ENCODE measurements at regions not wholly inside any gene's neighbourhood (a gene's known extent, or its start where the extent isn't known, plus 50 kb on each side); places are given as distances from the start of the nearest gene placed in this dataset.

- no peak overlapping the region for H2AFZ ChIP-seq (ENCODE audit: insufficient read depth, low read depth, low read length, poor library complexity, severe bottlenecking)
- TF ChIP-seq, protein P1, sequence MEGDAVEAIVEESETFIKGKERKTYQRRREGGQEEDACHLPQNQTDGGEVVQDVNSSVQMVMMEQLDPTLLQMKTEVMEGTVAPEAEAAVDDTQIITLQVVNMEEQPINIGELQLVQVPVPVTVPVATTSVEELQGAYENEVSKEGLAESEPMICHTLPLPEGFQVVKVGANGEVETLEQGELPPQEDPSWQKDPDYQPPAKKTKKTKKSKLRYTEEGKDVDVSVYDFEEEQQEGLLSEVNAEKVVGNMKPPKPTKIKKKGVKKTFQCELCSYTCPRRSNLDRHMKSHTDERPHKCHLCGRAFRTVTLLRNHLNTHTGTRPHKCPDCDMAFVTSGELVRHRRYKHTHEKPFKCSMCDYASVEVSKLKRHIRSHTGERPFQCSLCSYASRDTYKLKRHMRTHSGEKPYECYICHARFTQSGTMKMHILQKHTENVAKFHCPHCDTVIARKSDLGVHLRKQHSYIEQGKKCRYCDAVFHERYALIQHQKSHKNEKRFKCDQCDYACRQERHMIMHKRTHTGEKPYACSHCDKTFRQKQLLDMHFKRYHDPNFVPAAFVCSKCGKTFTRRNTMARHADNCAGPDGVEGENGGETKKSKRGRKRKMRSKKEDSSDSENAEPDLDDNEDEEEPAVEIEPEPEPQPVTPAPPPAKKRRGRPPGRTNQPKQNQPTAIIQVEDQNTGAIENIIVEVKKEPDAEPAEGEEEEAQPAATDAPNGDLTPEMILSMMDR (IDR thresholded peaks at IDR 0.05), result no peak
- TF ChIP-seq EZH2 (IDR thresholded peaks at IDR 0.05; ENCODE audit: borderline replicate concordance, insufficient read depth, low read depth, low read length, poor library complexity, severe bottlenecking), result no peak
Measured at GRCh38 chr11:22543261-22543660, 82.4 kb downstream of the FANCF start.

DNA sequence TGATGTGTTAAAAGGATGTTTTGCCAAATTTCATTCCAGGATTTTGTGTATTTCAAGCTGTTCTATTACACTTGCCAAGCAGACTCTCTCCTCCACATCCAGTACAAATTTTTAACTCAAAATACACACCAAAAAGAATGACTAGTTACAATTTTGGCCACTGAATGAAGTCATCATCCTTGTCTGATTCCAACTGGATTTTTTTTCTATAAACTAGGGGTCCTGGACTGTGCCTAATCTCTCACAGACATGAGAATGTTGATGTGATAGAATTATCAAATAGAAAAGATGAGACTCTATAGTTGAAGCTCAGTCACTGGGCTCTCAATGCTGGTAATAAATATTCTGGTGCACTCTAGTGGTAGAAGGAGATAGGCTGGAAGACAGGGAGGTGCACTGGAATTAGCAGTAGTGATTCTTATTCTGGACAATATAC is 85.8 kb downstream of the FANCF start:
- Histone ChIP-seq H2AFZ (ENCODE audit: insufficient read depth, low read depth, low read length, poor library complexity, severe bottlenecking) (no peak overlapping the region), H3K27me3 (replicated peaks in 1 of 4; ENCODE audit: control extremely low read depth in 1 of 4, control insufficient read depth in 3 of 4, insufficient read depth in 4 of 4, low read length in 3 of 4) (no peaks in the 10 kb centered on the region), H3K27ac (ENCODE audit: low read length in 2 of 2) (no peak overlapping the region), H3K36me3 (replicated peaks in 1 of 2; ENCODE audit: control extremely low read depth in 1 of 2, control insufficient read depth in 1 of 2, extremely low read depth in 1 of 2, insufficient read depth in 2 of 2, low read length in 1 of 2) (no peaks in the 10 kb centered on the region), H3K79me2 (ENCODE audit: control insufficient read depth, insufficient read depth, low read length) (no peaks in the 10 kb centered on the region), H3K9ac (ENCODE audit: low read length) (no peak overlapping the region), H4K20me1 (ENCODE audit: control insufficient read depth, insufficient read depth, low read length, poor library complexity, severe bottlenecking) (no peaks in the 10 kb centered on the region), H3K9me3 (ENCODE audit: control extremely low read depth in 1 of 3, control insufficient read depth in 2 of 3, insufficient read depth in 1 of 3, low read length in 2 of 3) (no peaks in the 10 kb centered on the region), H3K4me2 (replicated peaks; ENCODE audit: low read depth, low read length, poor library complexity, severe bottlenecking) (no peak overlapping the region), H3K4me3 (ENCODE audit: control extremely low read depth in 1 of 5, extremely low read depth in 1 of 5, insufficient read depth in 1 of 5, low read depth in 2 of 5, low read length in 4 of 5) (no peak overlapping the region), H3K4me1 (ENCODE audit: control insufficient read depth in 2 of 2, insufficient read depth in 2 of 2, low read length in 2 of 2) (no peaks in the 10 kb centered on the region)
- ATAC-seq (ENCODE audit: low read depth) (no peak), DNase-seq (no peak)
- TF ChIP-seq EZH2 (IDR thresholded peaks at IDR 0.05; ENCODE audit: borderline replicate concordance, insufficient read depth, low read depth, low read length, poor library complexity, severe bottlenecking), result no peak
- TF ChIP-seq, protein P1 (IDR thresholded peaks at IDR 0.05), result no peak
- Mint-ChIP-seq H3K27me3 (peaks cover 4% of the 10 kb centered on the region), H3K4me3 (no peak overlapping the region), H3K27ac (no peak overlapping the region), H3K4me1 (no peaks in the 10 kb centered on the region), H3K9me3 (ENCODE audit: insufficient read depth) (no peaks in the 10 kb centered on the region)
- POLR2A ChIA-PET, result no interaction called here
- intact Hi-C loops (cut with micrococcal nuclease), result no loop called here
- CTCF ChIA-PET, result no interaction called here

More at GRCh38 chr11:22543261-22543660, 82.4 kb downstream of the FANCF start:
- Histone ChIP-seq H3K4me3 (ENCODE audit: control extremely low read depth in 1 of 5, extremely low read depth in 1 of 5, insufficient read depth in 1 of 5, low read depth in 2 of 5, low read length in 4 of 5) (no peak overlapping the region), H3K27ac (ENCODE audit: low read length in 2 of 2) (no peak overlapping the region), H3K27me3 (replicated peaks in 1 of 4; ENCODE audit: control extremely low read depth in 1 of 4, control insufficient read depth in 3 of 4, insufficient read depth in 4 of 4, low read length in 3 of 4) (no peaks in the 10 kb centered on the region), H3K36me3 (replicated peaks in 1 of 2; ENCODE audit: control extremely low read depth in 1 of 2, control insufficient read depth in 1 of 2, extremely low read depth in 1 of 2, insufficient read depth in 2 of 2, low read length in 1 of 2) (no peaks in the 10 kb centered on the region), H3K9me3 (ENCODE audit: control extremely low read depth in 1 of 3, control insufficient read depth in 2 of 3, insufficient read depth in 1 of 3, low read length in 2 of 3) (no peaks in the 10 kb centered on the region), H3K4me1 (ENCODE audit: control insufficient read depth in 2 of 2, insufficient read depth in 2 of 2, low read length in 2 of 2) (no peaks in the 10 kb centered on the region), H3K9ac (ENCODE audit: low read length) (no peak overlapping the region), H4K20me1 (ENCODE audit: control insufficient read depth, insufficient read depth, low read length, poor library complexity, severe bottlenecking) (no peaks in the 10 kb centered on the region), H3K79me2 (ENCODE audit: control insufficient read depth, insufficient read depth, low read length) (no peaks in the 10 kb centered on the region), H3K4me2 (replicated peaks; ENCODE audit: low read depth, low read length, poor library complexity, severe bottlenecking) (no peak overlapping the region)
- no peak overlapping the region for H3K27ac Mint-ChIP-seq
- intact Hi-C loops (cut with micrococcal nuclease), result no loop called here
- POLR2A ChIA-PET, result no interaction called here
- WGBS (ENCODE audit: insufficient coverage), result 100% methylated on average over 1 of the region's 4 CpGs
- no peak overlapping the region for H3K4me3 Mint-ChIP-seq
- DNase-seq, result no peak
- H3K4me1 Mint-ChIP-seq, result no peaks in the 10 kb centered on the region
- no peaks in the 10 kb centered on the region for H3K9me3 Mint-ChIP-seq (ENCODE audit: insufficient read depth)
- ATAC-seq (ENCODE audit: low read depth), result no peak
- CTCF ChIA-PET, result no interaction called here
- peaks cover 4% of the 10 kb centered on the region for H3K27me3 Mint-ChIP-seq

Measured in B cell (primary cell).